Adrenal gland (tissue), 5 donors: ENCODE measurements at regions not wholly inside any gene's neighbourhood (a gene's known extent, or its start where the extent isn't known, plus 50 kb on each side); places are given as distances from the start of the nearest gene placed in this dataset.

Experiments used
- CTCF ChIP-seq, 6 experiments: fragments of 450-650 bp in 4 of 6; fragments of 200-600 bp in 2 of 6; sonication (generic) in 1 of 6; IDR thresholded peaks; 1 replicate in 5 of 6; 2 replicates in 1 of 6; pipeline versions ENCODE4 v1.5.1 to v1.8.0; 2016 to 2021; ENCODE audit warnings: antibody characterized with exemption in 6 of 6, mild to moderate bottlenecking in 2 of 6, moderate library complexity in 1 of 6
- POLR2A ChIP-seq, 2 donors: fragments of 450-650 bp; IDR thresholded peaks; one replicate each; pipeline ENCODE4 v1.6.1; 2017; ENCODE audit warnings: antibody characterized with exemption in 2 of 2, mild to moderate bottlenecking in 2 of 2, moderate library complexity in 1 of 2
- donor health status: DM: no; HTN: no; CAD: no.

DNA sequence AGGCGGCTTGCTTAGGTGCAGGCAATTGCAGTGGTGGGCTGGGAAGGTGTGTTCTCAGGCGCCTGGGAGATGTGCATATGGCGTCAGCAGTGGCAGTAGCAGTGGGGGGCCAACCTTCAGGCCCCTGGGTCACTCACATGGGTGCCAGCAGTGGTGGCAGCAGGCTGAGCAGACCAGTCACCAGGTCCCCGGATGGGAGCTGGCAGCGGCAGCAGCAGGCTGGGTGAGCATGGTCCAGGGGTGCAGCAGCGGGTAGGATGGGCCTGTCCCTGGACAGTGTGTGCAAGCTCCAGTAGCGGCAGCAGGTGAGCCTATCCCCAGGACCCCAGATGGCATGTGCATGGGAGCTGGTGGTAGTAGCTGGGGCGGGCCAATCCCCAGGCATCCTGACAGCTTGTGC is 108.5 kb upstream of the TMEM260 start:
- TF ChIP-seq POLR2A (IDR thresholded peaks at IDR 0.05): no peak
- TF ChIP-seq CTCF (IDR thresholded peaks at IDR 0.05): no peak
